GM12873 (cell line): ENCODE measurements at regions not wholly inside any gene's neighbourhood (a gene's known extent, or its start where the extent isn't known, plus 50 kb on each side); places are given as distances from the start of the nearest gene placed in this dataset.
A peak's percentile ranks its signal among the peaks of the same experiment; 100 is the strongest.

ENCODE experiments used
- CTCF ChIP-seq: IDR thresholded peaks from 2 replicates; pipeline ENCODE4 v1.5.1; 2012; ENCODE audit warnings: low read depth, mild to moderate bottlenecking, moderate library complexity, low read length, control low read depth; ENCODE audit not compliant: insufficient read depth; ENCODE audit errors: missing control alignments

- no peak for TF ChIP-seq CTCF
Observed at GRCh38 chr2:94939349-94939748, 68.1 kb downstream of the TEKT4 start.

GRCh38 chr2:94947097-94948016 is 76.1 kb downstream of the TEKT4 start:
- no peak for TF ChIP-seq CTCF

- no peak for TF ChIP-seq CTCF
Observed at GRCh38 chr2:94955702-94956101, 69.8 kb upstream of the MAL start.

- peak; percentile 81 for TF ChIP-seq CTCF
Observed at GRCh38 chr2:94956797-94957391, 68.6 kb upstream of the MAL start.

GRCh38 chr2:94958245-94958644 is 67.3 kb upstream of the MAL start:
- TF ChIP-seq CTCF, result no peak

- TF ChIP-seq CTCF, result no peak
Observed at GRCh38 chr2:94960266-94960665, 65.2 kb upstream of the MAL start.

- TF ChIP-seq CTCF, result no peak
Observed at GRCh38 chr2:94960751-94961150, 64.8 kb upstream of the MAL start.
